Skeletal muscle cell (primary cell): ENCODE measurements at regions not wholly inside any gene's neighbourhood (a gene's known extent, or its start where the extent isn't known, plus 50 kb on each side); places are given as distances from the start of the nearest gene placed in this dataset.

ENCODE experiments used
- DNase-seq: peaks from one replicate; pipeline ENCODE4 v3.0.0-alpha.2; 2010; ENCODE audit warnings: low read depth
- H3K4me3 ChIP-seq: 2 replicates; pipeline ENCODE4 v1.5.1; 2011; ENCODE audit warnings: low read depth, mild to moderate bottlenecking, control low read depth, low read length, moderate library complexity

DNA sequence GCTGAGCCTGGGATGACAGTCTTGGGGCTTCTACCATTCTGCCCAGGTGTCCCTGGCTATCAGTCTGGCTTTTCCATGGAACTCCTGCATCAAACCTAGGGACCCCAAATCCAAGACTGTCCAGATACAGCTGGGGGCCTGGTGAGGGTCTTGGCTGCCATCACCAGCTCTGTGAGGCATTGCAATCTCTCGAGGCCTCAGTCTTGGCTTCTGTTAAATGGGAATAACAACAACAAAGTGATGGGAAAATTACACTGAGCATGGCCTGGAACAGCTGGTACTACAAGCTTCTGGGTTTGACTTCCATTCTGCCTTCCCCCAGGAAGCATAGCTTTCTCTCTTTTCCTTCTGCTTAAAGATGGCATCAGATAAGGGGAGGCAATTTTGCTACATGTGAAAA, 50.0 kb upstream of the LCTL start:
- DNase-seq = no peak
- H3K4me3 ChIP-seq = no peak overlapping the region

- H3K4me3 ChIP-seq = no peak overlapping the region
- DNase-seq = no peak
These were observed 51.6 kb upstream of the LCTL start for GRCh38 chr15:66617137-66618090.

GRCh38 chr15:66619152-66619903, 53.5 kb upstream of the LCTL start:
- H3K4me3 ChIP-seq = no peak overlapping the region
- no peak for DNase-seq

DNA sequence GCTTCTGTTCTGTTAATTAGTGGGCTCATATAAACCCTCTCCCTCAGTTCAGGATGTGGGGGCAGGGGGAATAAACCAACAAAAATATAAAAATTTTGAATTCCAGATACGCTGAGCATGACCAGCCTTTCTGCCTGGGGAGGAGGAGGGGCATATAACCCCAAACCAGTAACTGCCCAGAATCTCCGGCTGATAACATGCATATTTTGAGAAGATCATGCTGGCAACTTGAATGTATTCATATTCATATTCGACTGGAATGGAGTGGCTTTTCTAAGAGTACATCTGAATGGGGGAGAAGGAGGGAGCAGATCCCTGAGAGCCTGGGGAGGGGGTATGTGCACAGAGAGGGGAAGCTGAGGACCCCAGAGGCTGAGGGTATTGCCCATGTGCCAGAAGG, 54.5 kb upstream of the LCTL start:
- H3K4me3 ChIP-seq = no peak overlapping the region
- no peak for DNase-seq

GRCh38 chr15:66620744-66621344, 55.0 kb upstream of the LCTL start:
- no peak for DNase-seq
- H3K4me3 ChIP-seq = no peak overlapping the region

GRCh38 chr15:66621491-66622467, 56.0 kb upstream of the LCTL start:
- no peak overlapping the region for H3K4me3 ChIP-seq
- no peak for DNase-seq

DNA sequence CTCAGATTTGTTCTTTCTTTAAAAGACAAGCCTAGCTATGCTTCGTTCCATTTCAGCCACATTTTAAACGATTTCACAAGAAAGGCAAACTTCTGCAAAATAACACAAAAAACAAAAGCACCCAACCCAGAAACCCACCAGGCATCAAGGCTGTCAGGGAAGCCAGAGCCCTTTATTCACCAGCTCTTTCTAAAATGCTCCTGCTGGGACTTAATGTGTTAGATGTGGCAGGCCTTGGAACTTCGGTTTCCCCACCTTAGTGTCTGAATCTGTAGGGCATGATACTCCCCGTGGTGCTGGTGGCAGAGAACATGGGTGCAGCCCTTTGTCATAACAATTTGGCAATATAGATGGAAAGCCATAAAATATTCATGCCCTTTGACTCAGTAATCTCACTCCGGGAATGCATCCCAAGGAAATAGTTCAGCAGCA, 56.8 kb upstream of the LCTL start:
- no peak overlapping the region for H3K4me3 ChIP-seq
- DNase-seq = no peak

DNA sequence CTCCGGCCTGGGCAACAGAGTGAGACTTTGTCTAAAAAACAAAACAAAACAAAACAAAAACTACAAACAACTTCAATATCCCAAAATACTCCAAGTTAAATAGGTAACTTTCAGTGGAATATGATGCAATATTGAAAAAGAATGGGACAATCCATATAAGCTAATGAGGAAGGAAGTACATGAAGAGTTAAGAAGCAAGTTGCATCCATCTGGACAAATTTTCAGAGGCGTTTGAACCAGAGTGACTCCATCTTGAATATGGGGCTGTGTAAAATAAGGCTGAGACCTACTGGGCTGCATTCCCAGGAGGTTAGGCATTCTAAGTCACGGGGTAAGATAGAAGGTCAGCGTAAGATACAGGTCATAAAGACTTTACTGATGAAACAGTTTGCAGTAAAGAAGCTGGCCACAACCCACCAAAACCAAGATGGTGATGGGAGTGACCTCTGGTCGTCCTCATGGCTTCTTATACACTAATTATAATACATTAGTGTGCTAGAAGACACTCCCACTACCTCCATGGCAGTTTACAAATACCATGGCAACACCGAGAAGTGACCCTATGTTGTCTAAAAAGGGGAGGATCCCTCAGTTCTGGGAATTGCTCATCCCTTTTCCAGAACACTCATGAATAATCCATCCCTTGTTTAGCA, 58.1 kb upstream of the LCTL start:
- DNase-seq = no peak
- no peak overlapping the region for H3K4me3 ChIP-seq

- no peak overlapping the region for H3K4me3 ChIP-seq
- DNase-seq = no peak
These were observed 59.7 kb upstream of the LCTL start for GRCh38 chr15:66625531-66625930.

GRCh38 chr15:66625974-66626373, 60.2 kb upstream of the LCTL start:
- DNase-seq = no peak
- H3K4me3 ChIP-seq = no peak overlapping the region

DNA sequence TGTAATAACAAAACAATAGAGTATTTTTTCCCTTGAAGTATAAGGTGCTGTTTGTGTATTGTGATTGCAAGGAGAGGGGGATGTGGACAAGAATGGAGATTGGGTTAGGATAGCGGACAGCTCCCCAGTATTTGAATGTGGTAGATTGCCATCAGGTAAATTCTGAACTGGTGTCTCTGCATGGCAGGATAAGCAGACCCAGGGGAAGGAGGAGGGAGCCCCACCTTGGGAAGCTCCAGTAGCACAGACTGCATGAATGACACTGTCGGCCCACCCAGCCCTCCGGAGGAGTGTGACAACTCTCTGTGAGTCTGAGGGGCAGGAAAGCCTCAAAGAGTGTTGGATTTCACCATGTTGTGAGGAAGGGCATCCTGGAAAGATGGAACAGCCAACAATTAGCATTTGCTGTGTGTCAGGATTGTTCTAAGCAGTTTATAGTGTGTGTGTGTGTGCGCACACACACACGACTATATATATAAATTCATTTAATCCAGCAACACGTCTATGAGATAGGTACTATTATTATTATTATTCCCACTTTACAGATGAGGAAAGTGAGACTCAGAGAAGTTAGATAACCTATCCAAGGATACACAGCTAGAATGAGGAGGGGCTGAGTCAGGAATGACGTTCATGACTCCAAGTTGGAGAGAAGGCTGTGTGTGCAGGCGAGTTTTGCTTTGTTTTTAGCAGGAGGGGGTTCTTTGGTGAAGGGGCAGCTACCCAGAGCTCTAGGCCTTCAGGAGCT, 63.4 kb upstream of the LCTL start:
- DNase-seq = no peak
- no peak overlapping the region for H3K4me3 ChIP-seq

- no peak overlapping the region for H3K4me3 ChIP-seq
- no peak for DNase-seq
These were observed 64.2 kb upstream of the LCTL start for GRCh38 chr15:66629817-66630576.

DNA sequence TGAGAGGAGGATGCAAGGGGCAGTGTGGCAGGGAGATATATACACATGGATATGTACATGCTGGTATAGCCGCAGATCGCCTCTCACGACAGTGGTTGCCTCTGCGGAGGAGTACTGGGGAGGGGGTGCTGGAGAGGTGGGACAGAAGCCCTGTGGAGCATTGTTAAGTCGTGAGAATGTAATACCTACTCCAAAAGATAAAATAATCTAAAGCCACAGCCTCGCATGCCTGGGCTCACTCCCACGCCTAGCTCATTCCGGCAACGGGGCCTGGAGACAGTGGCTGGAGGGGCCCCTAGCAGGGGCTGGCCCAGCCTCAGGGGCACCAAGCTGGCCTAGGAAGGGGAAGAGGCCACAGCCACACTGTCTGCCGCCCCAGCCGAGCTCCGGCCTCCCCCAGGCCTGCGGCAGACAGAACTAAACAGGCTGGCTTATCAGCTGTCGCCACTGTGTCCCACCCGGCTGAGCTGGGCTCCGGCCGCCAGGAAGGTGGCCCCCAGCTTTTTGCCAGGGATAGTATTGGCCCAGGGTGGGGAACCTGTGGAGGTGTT, 65.1 kb upstream of the LCTL start:
- DNase-seq = no peak
- H3K4me3 ChIP-seq = no peak overlapping the region

GRCh38 chr15:66631616-66632263, 65.9 kb upstream of the LCTL start:
- no peak for DNase-seq
- H3K4me3 ChIP-seq = no peak overlapping the region

DNA sequence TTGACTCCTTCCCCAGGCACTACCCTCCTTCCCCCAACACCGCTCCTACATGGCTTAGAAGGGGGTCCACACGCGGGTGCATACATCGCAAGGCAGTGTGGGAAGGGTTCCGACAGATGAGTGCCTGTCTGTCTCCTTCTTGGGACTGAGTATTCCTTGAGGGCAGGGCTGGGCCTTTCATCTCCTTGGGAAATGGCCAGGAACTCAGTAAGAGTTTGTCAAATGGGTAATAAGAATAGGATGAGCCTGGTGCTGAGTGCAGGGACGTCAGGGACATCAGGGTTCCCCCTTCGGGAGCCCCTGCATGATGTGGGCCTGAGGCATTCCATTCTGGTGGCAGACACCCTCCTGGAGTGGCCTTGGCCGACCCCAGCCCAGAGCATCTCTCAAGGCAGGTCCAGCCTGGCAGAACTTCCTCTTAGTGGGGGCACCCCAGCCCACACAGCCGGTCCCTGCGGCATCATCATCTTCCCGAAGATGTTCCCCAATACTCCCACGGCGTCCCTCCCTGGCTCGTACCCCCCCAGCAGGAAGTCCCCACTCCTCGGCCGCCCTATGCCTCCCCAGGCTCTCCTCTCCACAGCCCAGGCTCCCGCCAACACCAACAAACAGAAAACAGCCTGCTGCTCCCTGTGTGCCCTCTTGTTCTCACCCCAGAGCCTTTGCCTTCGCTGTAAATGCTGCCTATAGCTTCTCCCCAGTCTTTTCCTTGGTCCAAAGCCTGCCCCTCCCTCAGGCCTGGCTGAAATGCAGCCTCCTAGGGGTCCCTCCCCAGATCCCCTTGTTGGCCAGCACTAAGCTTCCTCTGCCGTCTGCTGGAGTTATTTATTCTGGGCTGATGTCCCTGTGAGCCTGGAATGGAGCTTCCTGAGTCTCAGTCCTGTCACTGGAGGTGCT, 67.5 kb upstream of the LCTL start:
- no peak for DNase-seq
- no peak overlapping the region for H3K4me3 ChIP-seq

GRCh38 chr15:66633938-66634250, 68.1 kb upstream of the LCTL start:
- H3K4me3 ChIP-seq = no peak overlapping the region
- no peak for DNase-seq
